DND-41 (cell line): ENCODE measurements at regions not wholly inside any gene's neighbourhood (a gene's known extent, or its start where the extent isn't known, plus 50 kb on each side); places are given as distances from the start of the nearest gene placed in this dataset.

Source experiments
- ATAC-seq: fragments of 200-7000 bp; cut with Tn5 transposase; 3 replicates; pipeline ENCODE4 v1.9.1; 2021; ENCODE audit warnings: low read depth; ENCODE audit not compliant: insufficient read depth
- DNase-seq: peaks from one replicate; pipeline ENCODE4 v3.0.0-alpha.2; 2020
- H2AFZ ChIP-seq: 2 replicates; pipeline ENCODE4 v1.6.0; 2012; ENCODE audit warnings: low read depth, low read length
- H3K27ac ChIP-seq: 2 replicates; pipeline ENCODE4 v1.5.1; 2012; ENCODE audit warnings: low read length, inconsistent platforms
- H3K27me3 ChIP-seq: fragments of 200-600 bp; sonication (generic); 2 replicates; pipeline ENCODE4 v1.6.0; 2012; ENCODE audit warnings: low read length, mild to moderate bottlenecking, inconsistent platforms; ENCODE audit not compliant: insufficient read depth, poor library complexity
- H3K36me3 ChIP-seq: 2 replicates; pipeline ENCODE4 v1.5.1; 2012; ENCODE audit warnings: low read length, inconsistent platforms; ENCODE audit not compliant: insufficient read depth
- H3K4me1 ChIP-seq: 2 replicates; pipeline ENCODE4 v1.5.1; 2012; ENCODE audit warnings: mild to moderate bottlenecking, low read length; ENCODE audit not compliant: insufficient read depth
- H3K4me2 ChIP-seq: 2 replicates; pipeline ENCODE4 v1.6.0; 2012; ENCODE audit warnings: mild to moderate bottlenecking, moderate library complexity, low read length, inconsistent platforms; ENCODE audit not compliant: insufficient read depth
- H3K4me3 ChIP-seq, 2 experiments: fragments of 200-600 bp in 1 of 2; shearing (Covaris generic) in 1 of 2; 2 replicates each; pipeline ENCODE4 v1.5.1; 2012 to 2016; ENCODE audit warnings: inconsistent platforms in 2 of 2, low read length in 2 of 2, mild to moderate bottlenecking in 2 of 2, low read depth in 1 of 2, moderate library complexity in 1 of 2
- H3K79me2 ChIP-seq: 2 replicates; pipeline ENCODE4 v1.6.0; 2012; ENCODE audit warnings: low read length, inconsistent platforms; ENCODE audit not compliant: insufficient read depth
- H3K9ac ChIP-seq: 2 replicates; pipeline ENCODE4 v1.6.0; 2012; ENCODE audit warnings: low read depth, mild to moderate bottlenecking, inconsistent platforms, low read length, moderate library complexity
- H3K9me3 ChIP-seq: 2 replicates; pipeline ENCODE4 v1.5.1; 2012; ENCODE audit warnings: low read length, moderate library complexity, mild to moderate bottlenecking, inconsistent platforms; ENCODE audit not compliant: insufficient read depth, severe bottlenecking
- H4K20me1 ChIP-seq: 2 replicates; pipeline ENCODE4 v1.6.0; 2012; ENCODE audit warnings: low read length; ENCODE audit not compliant: insufficient read depth
- CTCF ChIP-seq: IDR thresholded peaks from 2 replicates; pipeline ENCODE4 v1.5.1; 2012; ENCODE audit warnings: borderline replicate concordance, low read length, moderate library complexity, mild to moderate bottlenecking; ENCODE audit not compliant: poor library complexity, severe bottlenecking; ENCODE audit errors: extremely low read depth
- EZH2 ChIP-seq: IDR thresholded peaks from 3 replicates; pipeline ENCODE4 v1.6.1; 2012; ENCODE audit warnings: borderline replicate concordance, low read depth, mild to moderate bottlenecking, moderate library complexity, low read length, inconsistent platforms; ENCODE audit not compliant: severe bottlenecking

- H3K4me2 ChIP-seq, result no peak overlapping the region
- no peak overlapping the region for H3K4me3 ChIP-seq
- no peaks in the 10 kb centered on the region for H3K4me1 ChIP-seq
- no peaks in the 10 kb centered on the region for H3K9me3 ChIP-seq
- no peak overlapping the region for H2AFZ ChIP-seq
- no peak for TF ChIP-seq CTCF
- TF ChIP-seq EZH2, result no peak
- no peak overlapping the region for H3K9ac ChIP-seq
- H3K27ac ChIP-seq, result no peak overlapping the region
- DNase-seq (no peak), ATAC-seq (no peak)
- no peaks in the 10 kb centered on the region for H3K36me3 ChIP-seq
- H3K27me3 ChIP-seq, result peaks cover 7% of the 10 kb centered on the region
- H3K79me2 ChIP-seq, result no peaks in the 10 kb centered on the region
- H4K20me1 ChIP-seq, result no peaks in the 10 kb centered on the region
These were observed 103.8 kb upstream of the ZNF618 start for GRCh38 chr9:113772121-113772810.

GRCh38 chr9:113774963-113775362, 101.1 kb upstream of the ZNF618 start:
- Histone ChIP-seq H3K4me3 (no peak overlapping the region), H2AFZ (no peak overlapping the region), H3K4me2 (no peak overlapping the region), H3K9me3 (no peaks in the 10 kb centered on the region), H3K9ac (no peak overlapping the region), H3K27me3 (peaks cover 7% of the 10 kb centered on the region), H4K20me1 (no peaks in the 10 kb centered on the region), H3K27ac (no peak overlapping the region), H3K4me1 (no peaks in the 10 kb centered on the region), H3K79me2 (no peaks in the 10 kb centered on the region), H3K36me3 (no peaks in the 10 kb centered on the region)
- TF ChIP-seq CTCF, result no peak
- no peak for TF ChIP-seq EZH2
- DNase-seq, result no peak
- no peak for ATAC-seq

- no peak for ATAC-seq
- Histone ChIP-seq H3K4me3 (no peak overlapping the region), H3K36me3 (no peaks in the 10 kb centered on the region), H3K9me3 (no peaks in the 10 kb centered on the region), H3K4me2 (no peak overlapping the region), H3K4me1 (no peaks in the 10 kb centered on the region), H3K27ac (no peak overlapping the region), H3K9ac (no peak overlapping the region), H3K79me2 (no peaks in the 10 kb centered on the region), H4K20me1 (no peaks in the 10 kb centered on the region), H3K27me3 (peaks cover 7% of the 10 kb centered on the region), H2AFZ (no peak overlapping the region)
- DNase-seq, result no peak
- TF ChIP-seq EZH2 (no peak), CTCF (no peak)
These were observed 100.4 kb upstream of the ZNF618 start for GRCh38 chr9:113775749-113776148.
